Naive thymus-derived CD4-positive, alpha-beta T cell (primary cell): ENCODE measurements at regions not wholly inside any gene's neighbourhood (a gene's known extent, or its start where the extent isn't known, plus 50 kb on each side); places are given as distances from the start of the nearest gene placed in this dataset.

Source experiments
- ATAC-seq: fragments of 150-1000 bp; cut with Tn5 transposase; 2 replicates; pipeline ENCODE4 v1.10.0; 2021; ENCODE audit warnings: mild to moderate bottlenecking, moderate library complexity
- CTCF ChIA-PET: fragments of 350-600 bp; sonication (Branson Sonifier 250); formaldehyde crosslinking; loops from one replicate; lab custom pipeline; 2021; ENCODE audit warnings: antibody characterized with exemption; lab: Charles Lee
- POLR2A ChIA-PET: fragments of 350-600 bp; sonication (Branson Sonifier 250); formaldehyde crosslinking; loops from one replicate; lab custom pipeline; 2021; ENCODE audit warnings: antibody characterized with exemption, inconsistent platforms; lab: Charles Lee
- DNase-seq, 9 donors: peaks; one replicate each; pipeline versions ENCODE4 v3.0.0 to v3.0.0-alpha.2; 2020 to 2022; ENCODE audit warnings: mixed read lengths in 1 of 9
- H3K27ac ChIP-seq: one replicate; pipeline ENCODE4 v1.7.0; 2013; ENCODE audit warnings: mild to moderate bottlenecking, low read depth, low read length, moderate library complexity
- H3K27me3 ChIP-seq, 2 donors: one replicate each; pipeline ENCODE4 v1.7.0; 2013; ENCODE audit warnings: low read length in 2 of 2, mild to moderate bottlenecking in 2 of 2, moderate library complexity in 2 of 2; ENCODE audit not compliant: control insufficient read depth in 2 of 2, insufficient read depth in 2 of 2
- H3K36me3 ChIP-seq, 3 experiments: 1 replicate in 2 of 3; 2 replicates in 1 of 3; pipeline ENCODE4 v1.7.0; 2013; ENCODE audit warnings: low read length in 3 of 3, mild to moderate bottlenecking in 3 of 3, moderate library complexity in 1 of 3; ENCODE audit not compliant: insufficient read depth in 3 of 3, control insufficient read depth in 2 of 3
- H3K4me1 ChIP-seq, 2 donors: one replicate each; pipeline ENCODE4 v1.7.0; 2013; ENCODE audit warnings: low read length in 2 of 2, mild to moderate bottlenecking in 2 of 2, moderate library complexity in 1 of 2; ENCODE audit not compliant: control insufficient read depth in 2 of 2, insufficient read depth in 2 of 2
- H3K4me3 ChIP-seq: 2 replicates; pipeline ENCODE4 v1.7.0; 2013; ENCODE audit warnings: mild to moderate bottlenecking, low read length
- H3K9me3 ChIP-seq, 3 experiments: 1 replicate in 2 of 3; 2 replicates in 1 of 3; pipeline ENCODE4 v1.7.0; 2013; ENCODE audit warnings: low read length in 3 of 3; ENCODE audit not compliant: control insufficient read depth in 2 of 3
- H3K27ac Mint-ChIP-seq, 9 donors: one replicate each; pipeline ENCODE4 v1.8.0; 2020 to 2022; ENCODE audit warnings: mixed read lengths in 9 of 9, mild to moderate bottlenecking in 8 of 9, moderate library complexity in 5 of 9, inconsistent platforms in 2 of 9
- H3K27me3 Mint-ChIP-seq, 5 donors: one replicate each; pipeline ENCODE4 v1.8.0; 2021 to 2022; ENCODE audit warnings: mixed read lengths in 5 of 5, mild to moderate bottlenecking in 1 of 5
- H3K36me3 Mint-ChIP-seq, 5 donors: one replicate each; pipeline ENCODE4 v1.8.0; 2020 to 2022; ENCODE audit warnings: mixed read lengths in 5 of 5, mild to moderate bottlenecking in 3 of 5, inconsistent platforms in 1 of 5
- H3K4me1 Mint-ChIP-seq, 7 donors: one replicate each; pipeline ENCODE4 v1.8.0; 2020 to 2022; ENCODE audit warnings: mixed read lengths in 7 of 7, mild to moderate bottlenecking in 3 of 7, inconsistent platforms in 1 of 7
- H3K4me3 Mint-ChIP-seq, 10 donors: one replicate each; pipeline ENCODE4 v1.8.0; 2020 to 2022; ENCODE audit warnings: mild to moderate bottlenecking in 10 of 10, mixed read lengths in 10 of 10, moderate library complexity in 6 of 10, inconsistent platforms in 2 of 10
- H3K9me3 Mint-ChIP-seq, 11 donors: one replicate each; pipeline ENCODE4 v1.8.0; 2020 to 2022; ENCODE audit warnings: mixed read lengths in 11 of 11, mild to moderate bottlenecking in 4 of 11, inconsistent platforms in 1 of 11, moderate library complexity in 1 of 11
- intact Hi-C, 2 donors: fragments of 100-400 bp; cut with micrococcal nuclease; formaldehyde crosslinking; loops; one replicate each; pipeline ENCODE4 v1.15.1; 2023

GRCh38 chr2:3956892-3957291 lies 253.5 kb downstream of the DCDC2C start:
- intact Hi-C loops: loop anchor here in 1 of 2 donors (5.0 kb wide), 1 partner anchor 1960 kb away; no protein-coding TSS in a partner anchor
- DNase-seq (no peak), ATAC-seq (no peak)
- Histone ChIP-seq H3K27ac (no peak overlapping the region), H3K9me3 (no peaks in the 10 kb centered on the region), H3K4me1 (no peaks in the 10 kb centered on the region), H3K4me3 (no peak overlapping the region), H3K36me3 (no peaks in the 10 kb centered on the region), H3K27me3 (no peaks in the 10 kb centered on the region)
- Mint-ChIP-seq H3K9me3 (peaks cover 0 to 3% (median 0%) of the 10 kb centered on the region in 11 donors), H3K4me3 (no peak overlapping the region), H3K36me3 (no peaks in the 10 kb centered on the region), H3K27me3 (peaks cover 0 to 13% (median 0%) of the 10 kb centered on the region in 5 donors), H3K4me1 (peaks cover 0 to 5% (median 0%) of the 10 kb centered on the region in 7 donors), H3K27ac (no peak overlapping the region)
- ChIA-PET POLR2A (no interaction called here), CTCF (no interaction called here)

- ChIA-PET POLR2A (no interaction called here), CTCF (interaction anchor here (0.6 kb wide), 1 partner anchor 1615 kb away, joined by 4 read pairs; no protein-coding TSS in a partner anchor)
- no peak overlapping the region for H3K27ac Mint-ChIP-seq
- intact Hi-C loops: loop anchor here in 1 of 2 donors (5.0 kb wide), 1 partner anchor 1959 kb away; no protein-coding TSS in a partner anchor
- H3K36me3 ChIP-seq: no peaks in the 10 kb centered on the region
- H3K4me3 ChIP-seq: no peak overlapping the region
- peaks cover 0 to 13% (median 0%) of the 10 kb centered on the region in 5 donors for H3K27me3 Mint-ChIP-seq
- DNase-seq (no peak), ATAC-seq (no peak)
- no peak overlapping the region for H3K4me3 Mint-ChIP-seq
- H3K27me3 ChIP-seq: no peaks in the 10 kb centered on the region
- H3K4me1 Mint-ChIP-seq: peaks cover 0 to 5% (median 0%) of the 10 kb centered on the region in 7 donors
- no peaks in the 10 kb centered on the region for H3K36me3 Mint-ChIP-seq
- H3K9me3 Mint-ChIP-seq: peaks cover 0 to 3% (median 0%) of the 10 kb centered on the region in 11 donors
- H3K27ac ChIP-seq: no peak overlapping the region
- no peaks in the 10 kb centered on the region for H3K4me1 ChIP-seq
- no peaks in the 10 kb centered on the region for H3K9me3 ChIP-seq
Measured at GRCh38 chr2:3958465-3958864, 255.1 kb downstream of the DCDC2C start.

GRCh38 chr2:3958969-3959368 lies 255.6 kb downstream of the DCDC2C start:
- Mint-ChIP-seq H3K27me3 (peaks cover 0 to 13% (median 4%) of the 10 kb centered on the region in 5 donors), H3K4me1 (peaks cover 0 to 5% (median 0%) of the 10 kb centered on the region in 7 donors), H3K36me3 (no peaks in the 10 kb centered on the region), H3K9me3 (peaks cover 0 to 3% (median 0%) of the 10 kb centered on the region in 11 donors), H3K4me3 (no peak overlapping the region), H3K27ac (no peak overlapping the region)
- ATAC-seq (no peak), DNase-seq (no peak)
- no peak overlapping the region for H3K4me3 ChIP-seq
- ChIA-PET CTCF (interaction anchor here (0.6 to 0.7 kb wide), 2 partner anchors 14 to 1616 kb away, joined by 3 to 4 read pairs; no protein-coding TSS in a partner anchor), POLR2A (no interaction called here)
- no peaks in the 10 kb centered on the region for H3K27me3 ChIP-seq
- no peaks in the 10 kb centered on the region for H3K36me3 ChIP-seq
- intact Hi-C loops: loop anchor here in 1 of 2 donors (1.0 to 5.0 kb wide), 2 partner anchors 1407 to 1958 kb away; no protein-coding TSS in a partner anchor
- H3K4me1 ChIP-seq: no peaks in the 10 kb centered on the region
- no peak overlapping the region for H3K27ac ChIP-seq
- no peaks in the 10 kb centered on the region for H3K9me3 ChIP-seq

GRCh38 chr2:3959372-3959771 lies 256.0 kb downstream of the DCDC2C start:
- H3K4me1 Mint-ChIP-seq: peaks cover 0 to 5% (median 0%) of the 10 kb centered on the region in 7 donors
- no peaks in the 10 kb centered on the region for H3K9me3 ChIP-seq
- H3K27me3 Mint-ChIP-seq: peaks cover 0 to 13% (median 5%) of the 10 kb centered on the region in 5 donors
- no peak overlapping the region for H3K4me3 Mint-ChIP-seq
- H3K27ac ChIP-seq: no peak overlapping the region
- no peaks in the 10 kb centered on the region for H3K36me3 ChIP-seq
- no peaks in the 10 kb centered on the region for H3K27me3 ChIP-seq
- no peak overlapping the region for H3K4me3 ChIP-seq
- H3K4me1 ChIP-seq: no peaks in the 10 kb centered on the region
- H3K27ac Mint-ChIP-seq: no peak overlapping the region
- CTCF ChIA-PET: interaction anchor here (0.7 kb wide), 1 partner anchor 14 kb away, joined by 3 read pairs; no protein-coding TSS in a partner anchor
- POLR2A ChIA-PET: no interaction called here
- ATAC-seq (no peak), DNase-seq (no peak)
- no peaks in the 10 kb centered on the region for H3K36me3 Mint-ChIP-seq
- H3K9me3 Mint-ChIP-seq: peaks cover 0 to 3% (median 0%) of the 10 kb centered on the region in 11 donors
- intact Hi-C loops: loop anchor here in 1 of 2 donors (1.0 to 5.0 kb wide), 2 partner anchors 1407 to 1958 kb away; no protein-coding TSS in a partner anchor

- ChIA-PET CTCF (no interaction called here), POLR2A (no interaction called here)
- Mint-ChIP-seq H3K4me3 (no peak overlapping the region), H3K27ac (no peak overlapping the region), H3K4me1 (peaks cover 0 to 5% (median 0%) of the 10 kb centered on the region in 7 donors), H3K9me3 (peaks cover 0 to 3% (median 0%) of the 10 kb centered on the region in 11 donors), H3K36me3 (no peaks in the 10 kb centered on the region), H3K27me3 (peaks cover 0 to 14% (median 5%) of the 10 kb centered on the region in 5 donors)
- Histone ChIP-seq H3K4me1 (no peaks in the 10 kb centered on the region), H3K36me3 (no peaks in the 10 kb centered on the region), H3K27me3 (no peaks in the 10 kb centered on the region), H3K9me3 (no peaks in the 10 kb centered on the region), H3K27ac (no peak overlapping the region), H3K4me3 (no peak overlapping the region)
- intact Hi-C loops: no loop called here
- DNase-seq (no peak), ATAC-seq (no peak)
Measured at GRCh38 chr2:3960106-3960505, 256.7 kb downstream of the DCDC2C start.

GRCh38 chr2:3962719-3963118 lies 259.3 kb downstream of the DCDC2C start:
- H3K4me1 ChIP-seq: no peaks in the 10 kb centered on the region
- no peaks in the 10 kb centered on the region for H3K36me3 Mint-ChIP-seq
- intact Hi-C loops: no loop called here
- H3K36me3 ChIP-seq: no peaks in the 10 kb centered on the region
- no peak for ATAC-seq
- DNase-seq: no peak
- CTCF ChIA-PET: no interaction called here
- H3K27ac Mint-ChIP-seq: no peak overlapping the region
- no peaks in the 10 kb centered on the region for H3K9me3 ChIP-seq
- peaks cover 0 to 15% (median 5%) of the 10 kb centered on the region in 5 donors for H3K27me3 Mint-ChIP-seq
- H3K27ac ChIP-seq: no peak overlapping the region
- no peak overlapping the region for H3K4me3 Mint-ChIP-seq
- no peaks in the 10 kb centered on the region for H3K27me3 ChIP-seq
- no peaks in the 10 kb centered on the region for H3K4me1 Mint-ChIP-seq
- POLR2A ChIA-PET: no interaction called here
- peaks cover 0 to 3% (median 0%) of the 10 kb centered on the region in 11 donors for H3K9me3 Mint-ChIP-seq
- no peak overlapping the region for H3K4me3 ChIP-seq

- CTCF ChIA-PET: no interaction called here
- peaks cover 0 to 3% (median 0%) of the 10 kb centered on the region in 11 donors for H3K9me3 Mint-ChIP-seq
- H3K4me3 Mint-ChIP-seq: no peak overlapping the region
- no peak overlapping the region for H3K27ac Mint-ChIP-seq
- DNase-seq (no peak), ATAC-seq (no peak)
- Histone ChIP-seq H3K4me1 (no peaks in the 10 kb centered on the region), H3K4me3 (no peak overlapping the region), H3K9me3 (no peaks in the 10 kb centered on the region), H3K36me3 (no peaks in the 10 kb centered on the region), H3K27ac (no peak overlapping the region), H3K27me3 (no peaks in the 10 kb centered on the region)
- no peaks in the 10 kb centered on the region for H3K36me3 Mint-ChIP-seq
- POLR2A ChIA-PET: no interaction called here
- intact Hi-C loops: no loop called here
- H3K4me1 Mint-ChIP-seq: no peaks in the 10 kb centered on the region
- peaks cover 0 to 15% (median 5%) of the 10 kb centered on the region in 5 donors for H3K27me3 Mint-ChIP-seq
Measured at GRCh38 chr2:3965211-3965610, 261.8 kb downstream of the DCDC2C start.
